Heart left ventricle (tissue), 16 donors: ENCODE measurements at regions not wholly inside any gene's neighbourhood (a gene's known extent, or its start where the extent isn't known, plus 50 kb on each side); places are given as distances from the start of the nearest gene placed in this dataset.
A peak's percentile ranks its signal among the peaks of the same experiment; 100 is the strongest.

Experiments used
- ATAC-seq, 4 donors: fragments of 200-7000 bp; cut with Tn5 transposase; one replicate each; pipeline ENCODE4 v1.9.1; 2020 to 2022; ENCODE audit warnings: moderate library complexity in 4 of 4, mild to moderate bottlenecking in 3 of 4, moderate number of reproducible peaks in 1 of 4
- DNase-seq, 5 donors: peaks; one replicate each; pipeline ENCODE4 v3.0.0-alpha.2; 2020
- H3K27ac ChIP-seq, 12 donors: fragments of 200-600 bp; sonication (generic) in 4 of 12; one replicate each; pipeline versions ENCODE4 v1.5.0 to v1.8.0; 2016 to 2022; ENCODE audit warnings: mild to moderate bottlenecking in 2 of 12
- H3K27me3 ChIP-seq, 9 donors: fragments of 200-600 bp; sonication (generic) in 2 of 9; one replicate each; pipeline versions ENCODE4 v1.5.1 to v1.8.0; 2016 to 2022; ENCODE audit warnings: mild to moderate bottlenecking in 3 of 9
- H3K36me3 ChIP-seq, 9 donors: fragments of 200-600 bp; sonication (generic) in 2 of 9; one replicate each; pipeline versions ENCODE4 v1.5.0 to v1.8.0; 2018 to 2022; ENCODE audit warnings: mild to moderate bottlenecking in 2 of 9
- H3K4me1 ChIP-seq, 12 donors: fragments of 200-600 bp; sonication (generic) in 4 of 12; one replicate each; pipeline versions ENCODE4 v1.5.0 to v1.8.0; 2016 to 2022; ENCODE audit warnings: mild to moderate bottlenecking in 3 of 12
- H3K4me3 ChIP-seq, 12 donors: fragments of 200-600 bp; sonication (generic) in 4 of 12; one replicate each; pipeline versions ENCODE4 v1.5.0 to v1.8.0; 2017 to 2022; ENCODE audit warnings: mild to moderate bottlenecking in 9 of 12, moderate library complexity in 4 of 12
- H3K9me3 ChIP-seq, 12 donors: fragments of 200-600 bp; sonication (generic) in 4 of 12; one replicate each; pipeline versions ENCODE4 v1.5.0 to v1.8.0; 2016 to 2022; ENCODE audit warnings: mild to moderate bottlenecking in 1 of 12
- CTCF ChIP-seq, 12 donors: fragments of 200-600 bp; sonication (generic) in 4 of 12; IDR thresholded peaks; one replicate each; pipeline versions ENCODE4 v1.5.0 to v1.8.0; 2018 to 2022; ENCODE audit warnings: antibody characterized with exemption in 12 of 12, mild to moderate bottlenecking in 5 of 12
- POLR2A ChIP-seq, 2 donors: fragments of 450-650 bp; IDR thresholded peaks; one replicate each; pipeline ENCODE4 v1.6.1; 2017; ENCODE audit warnings: antibody characterized with exemption in 2 of 2, mild to moderate bottlenecking in 2 of 2, moderate library complexity in 2 of 2
- WGBS, 4 donors: extraction: QIAGEN DNeasy Blood & Tissue Kit in 2 of 4; methylation state at CpG; one replicate each; pipeline versions ENCODE4 v1.1.5 to v1.1.7; 2013 to 2018; 5-methylcytosine and 5-hydroxymethylcytosine counted together
- intact Hi-C, 10 donors: fragments of 100-400 bp; cut with DNase I; formaldehyde crosslinking; loops; one replicate each; pipeline versions ENCODE4 v1.11.1 to v1.14.2; 2022
- donor health status: ischemic (EF 13 %, LVEDD 7.1; RV severe dilation, severe dysfunction).
- donor health status: healthy with polysubstance abuse.
- donor health status: DM: no; HTN: yes; CAD: no.
- donor health status: DM: no; HTN: no; CAD: no.
- donor health status: ischemic (EF 25% LVEDD 6.9; RV normal size, moderate dysfunction).
- donor health status: ischemic (EF 25% LVEDD 5.7; RV mildly dilated, moderate dysfunction).
- donor health status: healthy.
- donor health status: DM: yes; HTN: yes; CAD: no.
- donor health status: ischemic (EF 35%, LVEDD 5.7; RV mildly dilated, moderate dysfunction).
- donor health status: nonischemic (EF 11% LVEDD 7.7; RV severe dilation, severe dysfunction).
- donor health status: DM: yes; HTN: yes; CAD: no.
- donor health status: PGD.
- donor health status: ischemic (EF 29% LVEDD 5.4; RV normal size, mild dysfunction).
- donor health status: nonischemic (EF 23%, LVEDD 6.1; RV moderate dilation, normal function).

- no peak for DNase-seq
- Histone ChIP-seq H3K9me3 (no peaks in the 10 kb centered on the region), H3K36me3 (no peaks in the 10 kb centered on the region), H3K27ac (no peak overlapping the region), H3K27me3 (no peaks in the 10 kb centered on the region), H3K4me3 (no peak overlapping the region), H3K4me1 (peaks cover 0 to 44% (median 36%) of the 10 kb centered on the region in 12 donors)
- intact Hi-C loops: loop anchor here in 2 of 10 donors (5.0 kb wide), 2 partner anchors 40 to 45 kb away; no protein-coding TSS in a partner anchor
- ATAC-seq: no peak
- no peak for TF ChIP-seq POLR2A (IDR thresholded peaks at IDR 0.05)
- no peak for TF ChIP-seq CTCF (IDR thresholded peaks at IDR 0.05)
- 90 to 100% (median 98%) methylated on average over 1 of the region's 1 CpG for WGBS, 4 donors
These were observed 90.4 kb upstream of the HAAO start for GRCh38 chr2:42882756-42883155.

- no peak for TF ChIP-seq CTCF (IDR thresholded peaks at IDR 0.05)
- no peak for TF ChIP-seq POLR2A (IDR thresholded peaks at IDR 0.05)
- peaks cover 0 to 54% (median 43%) of the 10 kb centered on the region in 12 donors for H3K4me1 ChIP-seq
- intact Hi-C loops: loop anchor here in 2 of 10 donors (5.0 kb wide), 2 partner anchors 41 to 46 kb away; no protein-coding TSS in a partner anchor
- 79 to 93% (median 90%) methylated on average over 1 of the region's 1 CpG for WGBS, 4 donors
- no peaks in the 10 kb centered on the region for H3K27me3 ChIP-seq
- DNase-seq (no peak), ATAC-seq (no peak)
- H3K36me3 ChIP-seq: no peaks in the 10 kb centered on the region
- no peak overlapping the region for H3K4me3 ChIP-seq
- H3K9me3 ChIP-seq: no peaks in the 10 kb centered on the region
- H3K27ac ChIP-seq: peak overlapping the region in 8 of 12 donors; percentile 23 to 93 (median 84)
These were observed 89.3 kb upstream of the HAAO start for GRCh38 chr2:42881732-42882131.

GRCh38 chr2:42880738-42881690, 88.6 kb upstream of the HAAO start:
- ATAC-seq (peak in 3 of 4 donors; percentile 4 to 15 (median 8)), DNase-seq (no peak)
- intact Hi-C loops: loop anchor here in 2 of 10 donors (5.0 kb wide), 2 partner anchors 41 to 46 kb away; no protein-coding TSS in a partner anchor
- no peak for TF ChIP-seq POLR2A (IDR thresholded peaks at IDR 0.05)
- no peak for TF ChIP-seq CTCF (IDR thresholded peaks at IDR 0.05)
- Histone ChIP-seq H3K27ac (peak overlapping the region; percentile 3 to 93 (median 80)), H3K27me3 (no peaks in the 10 kb centered on the region), H3K36me3 (no peaks in the 10 kb centered on the region), H3K9me3 (no peaks in the 10 kb centered on the region), H3K4me3 (no peak overlapping the region), H3K4me1 (peaks cover 2 to 61% (median 50%) of the 10 kb centered on the region in 12 donors)
- whole genome bisulfite sequencing, 4 donors: 52 to 61% (median 58%) methylated on average over 9 of the region's 9 CpGs
